Epithelial cell of prostate (primary cell): ENCODE measurements at regions not wholly inside any gene's neighbourhood (a gene's known extent, or its start where the extent isn't known, plus 50 kb on each side); places are given as distances from the start of the nearest gene placed in this dataset.
"Not testable (repeated sequence)": the region's sequence is repeated elsewhere in the genome, so short reads cannot be mapped to it uniquely, and the experiment has no call there.

Experiments used
- DNase-seq: peaks from one replicate; pipeline ENCODE4 v3.0.0-alpha.2; 2011; ENCODE audit warnings: low read depth, low spot score
- H3K27ac ChIP-seq: fragments of 450-650 bp; 2 replicates; pipeline ENCODE4 v1.5.1; 2017; ENCODE audit warnings: mild to moderate bottlenecking

- H3K27ac ChIP-seq: no peak overlapping the region
- no peak for DNase-seq
Observed at GRCh38 chr6:135555550-135555949, 58.0 kb upstream of the AHI1 start.

GRCh38 chr6:135557582-135557981 is 60.0 kb upstream of the AHI1 start:
- H3K27ac ChIP-seq: no peak overlapping the region

GRCh38 chr6:135565605-135566004 is 68.1 kb upstream of the AHI1 start:
- not testable (repeated sequence) for DNase-seq, H3K27ac ChIP-seq

More at GRCh38 chr6:135557582-135557981, 60.0 kb upstream of the AHI1 start:
- DNase-seq: no peak

GRCh38 chr6:135566311-135567068 is 69.0 kb upstream of the AHI1 start:
- no peak for DNase-seq
- no peak overlapping the region for H3K27ac ChIP-seq

- no peak overlapping the region for H3K27ac ChIP-seq
- no peak for DNase-seq
Observed at GRCh38 chr6:135567375-135568083, 70.0 kb upstream of the AHI1 start.

GRCh38 chr6:135568379-135568778 is 70.8 kb upstream of the AHI1 start:
- DNase-seq: no peak
- no peak overlapping the region for H3K27ac ChIP-seq

GRCh38 chr6:135572051-135572450 is 74.5 kb upstream of the AHI1 start:
- no peak for DNase-seq
- H3K27ac ChIP-seq: no peak overlapping the region

GRCh38 chr6:135575629-135576028 is 78.1 kb upstream of the AHI1 start:
- DNase-seq: no peak
- H3K27ac ChIP-seq: no peak overlapping the region

- no peak for DNase-seq
- H3K27ac ChIP-seq: no peak overlapping the region
Observed at GRCh38 chr6:135576055-135576454, 78.5 kb upstream of the AHI1 start.

- DNase-seq: no peak
- no peak overlapping the region for H3K27ac ChIP-seq
Observed at GRCh38 chr6:135577059-135577538, 79.6 kb upstream of the AHI1 start.

GRCh38 chr6:135578976-135579375 is 81.4 kb upstream of the AHI1 start:
- DNase-seq: no peak
- H3K27ac ChIP-seq: no peak overlapping the region

- no peak for DNase-seq
- H3K27ac ChIP-seq: no peak overlapping the region
Observed at GRCh38 chr6:135581211-135581610, 83.7 kb upstream of the AHI1 start.

- DNase-seq: no peak
- H3K27ac ChIP-seq: no peak overlapping the region
Observed at GRCh38 chr6:135583256-135583761, 85.8 kb upstream of the AHI1 start.

- no peak overlapping the region for H3K27ac ChIP-seq
- no peak for DNase-seq
Observed at GRCh38 chr6:135586388-135586787, 88.8 kb upstream of the AHI1 start.

GRCh38 chr6:135586844-135587243 is 89.3 kb upstream of the AHI1 start:
- no peak overlapping the region for H3K27ac ChIP-seq
- DNase-seq: no peak

- no peak for DNase-seq
- no peak overlapping the region for H3K27ac ChIP-seq
Observed at GRCh38 chr6:135592276-135592675, 94.7 kb upstream of the AHI1 start.

GRCh38 chr6:135594000-135594399 is 96.5 kb upstream of the AHI1 start:
- DNase-seq: no peak
- H3K27ac ChIP-seq: no peak overlapping the region

- DNase-seq: no peak
- H3K27ac ChIP-seq: no peak overlapping the region
Observed at GRCh38 chr6:135600086-135600702, 102.7 kb upstream of the AHI1 start.

- no peak overlapping the region for H3K27ac ChIP-seq
- DNase-seq: no peak
Observed at GRCh38 chr6:135600931-135601330, 103.4 kb upstream of the AHI1 start.

- H3K27ac ChIP-seq: no peak overlapping the region
- no peak for DNase-seq
Observed at GRCh38 chr6:135601857-135602256, 104.3 kb upstream of the AHI1 start.

GRCh38 chr6:135603249-135603648 is 105.7 kb upstream of the AHI1 start:
- H3K27ac ChIP-seq: no peak overlapping the region
- no peak for DNase-seq
